Activated B cell treated with CpG ODN at 0.5 μM for 24 hours (primary cell): ENCODE measurements at regions not wholly inside any gene's neighbourhood (a gene's known extent, or its start where the extent isn't known, plus 50 kb on each side); places are given as distances from the start of the nearest gene placed in this dataset.

Source experiments
- ATAC-seq: fragments of 200-7000 bp; cut with Tn5 transposase; one replicate; pipeline ENCODE4 v1.10.0; 2021; ENCODE audit warnings: low read depth, mild to moderate bottlenecking, moderate library complexity
- CTCF ChIA-PET: fragments of 350-600 bp; sonication (Branson Sonifier 250); formaldehyde crosslinking; loops from one replicate; lab custom pipeline; 2021; ENCODE audit warnings: antibody characterized with exemption; lab: Charles Lee
- POLR2A ChIA-PET: fragments of 350-600 bp; sonication (Branson Sonifier 250); formaldehyde crosslinking; loops from one replicate; lab custom pipeline; 2021; ENCODE audit warnings: antibody characterized with exemption; lab: Charles Lee
- DNase-seq: peaks from one replicate; pipeline ENCODE4 v3.0.0; 2022
- H3K27ac Mint-ChIP-seq: one replicate; pipeline ENCODE4 v1.8.0; 2020; ENCODE audit warnings: mixed read lengths
- H3K27me3 Mint-ChIP-seq: one replicate; pipeline ENCODE4 v1.8.0; 2021; ENCODE audit warnings: mixed read lengths
- H3K36me3 Mint-ChIP-seq: one replicate; pipeline ENCODE4 v1.8.0; 2021; ENCODE audit warnings: low read depth, mixed read lengths
- H3K4me1 Mint-ChIP-seq: one replicate; pipeline ENCODE4 v1.8.0; 2021; ENCODE audit warnings: mixed read lengths
- H3K4me3 Mint-ChIP-seq: one replicate; pipeline ENCODE4 v1.8.0; 2020; ENCODE audit warnings: mild to moderate bottlenecking, mixed read lengths
- H3K9me3 Mint-ChIP-seq: one replicate; pipeline ENCODE4 v1.8.0; 2020; ENCODE audit warnings: mixed read lengths
- CTCF ChIP-seq: fragments of 200-600 bp; IDR thresholded peaks from one replicate; pipeline ENCODE4 v1.8.0; 2022; ENCODE audit warnings: antibody characterized with exemption, mild to moderate bottlenecking
- intact Hi-C: fragments of 100-400 bp; cut with micrococcal nuclease; formaldehyde crosslinking; loops from one replicate; pipeline ENCODE4 v1.15.1; 2024

- CTCF ChIA-PET, result no interaction called here
- no peak overlapping the region for H3K4me3 Mint-ChIP-seq
- no peak for ATAC-seq
Measured at GRCh38 chr6:74735304-74735703, 470.5 kb downstream of the COL12A1 start.

GRCh38 chr6:74734901-74735300 is 471.0 kb downstream of the COL12A1 start:
- no peaks in the 10 kb centered on the region for H3K4me1 Mint-ChIP-seq
- ChIA-PET CTCF (no interaction called here), POLR2A (no interaction called here)
- peaks cover 6% of the 10 kb centered on the region for H3K9me3 Mint-ChIP-seq
- no peaks in the 10 kb centered on the region for H3K27me3 Mint-ChIP-seq
- intact Hi-C loops, result no loop called here
- no peaks in the 10 kb centered on the region for H3K36me3 Mint-ChIP-seq
- DNase-seq (no peak), ATAC-seq (no peak)
- H3K4me3 Mint-ChIP-seq, result no peak overlapping the region
- TF ChIP-seq CTCF, result no peak
- no peak overlapping the region for H3K27ac Mint-ChIP-seq

More at GRCh38 chr6:74735304-74735703, 470.5 kb downstream of the COL12A1 start:
- no peak for DNase-seq
- no peaks in the 10 kb centered on the region for H3K27me3 Mint-ChIP-seq
- H3K9me3 Mint-ChIP-seq, result peaks cover 6% of the 10 kb centered on the region
- no peaks in the 10 kb centered on the region for H3K4me1 Mint-ChIP-seq
- no peak for TF ChIP-seq CTCF
- no peak overlapping the region for H3K27ac Mint-ChIP-seq
- intact Hi-C loops, result no loop called here
- POLR2A ChIA-PET, result no interaction called here
- H3K36me3 Mint-ChIP-seq, result no peaks in the 10 kb centered on the region

- intact Hi-C loops, result no loop called here
- H3K4me1 Mint-ChIP-seq, result no peaks in the 10 kb centered on the region
- no peak for TF ChIP-seq CTCF
- CTCF ChIA-PET, result no interaction called here
- H3K27ac Mint-ChIP-seq, result no peak overlapping the region
- H3K9me3 Mint-ChIP-seq, result peaks cover 6% of the 10 kb centered on the region
- H3K36me3 Mint-ChIP-seq, result no peaks in the 10 kb centered on the region
- no peaks in the 10 kb centered on the region for H3K27me3 Mint-ChIP-seq
- ATAC-seq (no peak), DNase-seq (no peak)
- POLR2A ChIA-PET, result no interaction called here
- H3K4me3 Mint-ChIP-seq, result no peak overlapping the region
Measured at GRCh38 chr6:74733830-74734620, 471.8 kb downstream of the COL12A1 start.

- ChIA-PET POLR2A (no interaction called here), CTCF (no interaction called here)
- no peaks in the 10 kb centered on the region for H3K4me1 Mint-ChIP-seq
- no peaks in the 10 kb centered on the region for H3K27me3 Mint-ChIP-seq
- no peaks in the 10 kb centered on the region for H3K36me3 Mint-ChIP-seq
- ATAC-seq (no peak), DNase-seq (no peak)
- H3K4me3 Mint-ChIP-seq, result no peak overlapping the region
- no peak overlapping the region for H3K27ac Mint-ChIP-seq
- intact Hi-C loops, result no loop called here
- no peak for TF ChIP-seq CTCF
- H3K9me3 Mint-ChIP-seq, result peaks cover 2% of the 10 kb centered on the region
Measured at GRCh38 chr6:74731931-74732330, 473.9 kb downstream of the COL12A1 start.

GRCh38 chr6:74731204-74731603 is 474.6 kb downstream of the COL12A1 start:
- H3K4me1 Mint-ChIP-seq, result no peaks in the 10 kb centered on the region
- H3K36me3 Mint-ChIP-seq, result no peaks in the 10 kb centered on the region
- ChIA-PET CTCF (no interaction called here), POLR2A (no interaction called here)
- H3K4me3 Mint-ChIP-seq, result no peak overlapping the region
- intact Hi-C loops, result no loop called here
- DNase-seq (no peak), ATAC-seq (no peak)
- TF ChIP-seq CTCF, result no peak
- H3K27ac Mint-ChIP-seq, result no peak overlapping the region
- no peaks in the 10 kb centered on the region for H3K9me3 Mint-ChIP-seq
- H3K27me3 Mint-ChIP-seq, result no peaks in the 10 kb centered on the region
